ENCODE measurements at regions not wholly inside any gene's neighbourhood (a gene's known extent, or its start where the extent isn't known, plus 50 kb on each side); places are given as distances from the start of the nearest gene placed in this dataset.
"Not testable (repeated sequence)": the region's sequence is repeated elsewhere in the genome, so short reads cannot be mapped to it uniquely, and the experiment has no call there.

- no peak overlapping the region for H3K4me3 ChIP-seq (ENCODE audit: control insufficient read depth, low read depth, low read length)
- peak; percentile 24 for DNase-seq (ENCODE audit: low read depth)
- no peak for TF ChIP-seq CTCF (conservative IDR thresholded peaks at IDR 0.05; ENCODE audit: control insufficient read depth, insufficient read depth, low read depth, low read length)
Measured at GRCh38 chr16:75810342-75810741, 84.1 kb upstream of the CPHXL start.

GRCh38 chr16:75811020-75811634 is 84.8 kb upstream of the CPHXL start:
- H3K4me3 ChIP-seq (ENCODE audit: control insufficient read depth, low read depth, low read length), result no peak overlapping the region
- no peak for TF ChIP-seq CTCF (conservative IDR thresholded peaks at IDR 0.05; ENCODE audit: control insufficient read depth, insufficient read depth, low read depth, low read length)
- DNase-seq (ENCODE audit: low read depth), result no peak

GRCh38 chr16:75818491-75818890 is 92.2 kb upstream of the CPHXL start:
- no peak overlapping the region for H3K4me3 ChIP-seq (ENCODE audit: control insufficient read depth, low read depth, low read length)
- no peak for TF ChIP-seq CTCF (conservative IDR thresholded peaks at IDR 0.05; ENCODE audit: control insufficient read depth, insufficient read depth, low read depth, low read length)
- peak; percentile 70 for DNase-seq (ENCODE audit: low read depth)

- no peak overlapping the region for H3K4me3 ChIP-seq (ENCODE audit: control insufficient read depth, low read depth, low read length)
- DNase-seq (ENCODE audit: low read depth), result peak; percentile 54
- no peak for TF ChIP-seq CTCF (conservative IDR thresholded peaks at IDR 0.05; ENCODE audit: control insufficient read depth, insufficient read depth, low read depth, low read length)
Measured at GRCh38 chr16:75820672-75821071, 94.4 kb upstream of the CPHXL start.

- no peak overlapping the region for H3K4me3 ChIP-seq (ENCODE audit: control insufficient read depth, low read depth, low read length)
- DNase-seq (ENCODE audit: low read depth), result no peak
- TF ChIP-seq CTCF (conservative IDR thresholded peaks at IDR 0.05; ENCODE audit: control insufficient read depth, insufficient read depth, low read depth, low read length), result no peak
Measured at GRCh38 chr16:75821117-75821516, 94.8 kb upstream of the CPHXL start.

- not testable (repeated sequence) for DNase-seq (ENCODE audit: low read depth); H3K4me3 ChIP-seq (ENCODE audit: control insufficient read depth, low read depth, low read length)
Measured at GRCh38 chr16:75825750-75826149, 99.5 kb upstream of the CPHXL start.

- not testable (repeated sequence) for H3K4me3 ChIP-seq (ENCODE audit: control insufficient read depth, low read depth, low read length); DNase-seq (ENCODE audit: low read depth)
Measured at GRCh38 chr16:75827372-75828038, 101.2 kb upstream of the CPHXL start.

GRCh38 chr16:75833385-75833784 is 107.1 kb upstream of the CPHXL start:
- not testable (repeated sequence) for DNase-seq (ENCODE audit: low read depth); H3K4me3 ChIP-seq (ENCODE audit: control insufficient read depth, low read depth, low read length)
